ENCODE measurements at regions not wholly inside any gene's neighbourhood (a gene's known extent, or its start where the extent isn't known, plus 50 kb on each side); places are given as distances from the start of the nearest gene placed in this dataset.

DNA sequence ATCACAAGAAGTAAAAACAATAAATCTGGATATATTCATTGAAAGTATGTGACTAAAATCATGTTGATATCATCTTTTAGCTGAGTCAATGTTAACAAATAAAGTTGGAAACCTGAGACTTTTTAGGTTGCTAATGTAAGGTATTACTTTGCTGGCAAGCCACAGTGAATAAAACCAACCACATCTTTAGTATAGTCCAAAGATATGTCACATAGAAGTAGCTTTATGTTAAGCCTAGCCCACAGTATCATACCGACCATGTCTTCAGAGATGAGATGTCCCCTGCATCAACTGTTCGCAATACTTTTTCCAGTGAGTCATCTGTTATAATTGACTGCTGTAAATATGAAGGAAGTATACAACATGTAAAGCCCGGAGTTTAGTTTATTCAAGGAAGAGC, 107.6 kb upstream of the MCHR2 start:
- ATAC-seq, result no peak
- no peaks in the 10 kb centered on the region for H4K20me1 ChIP-seq (ENCODE audit: control insufficient read depth, insufficient read depth)
- H3K4me2 ChIP-seq (ENCODE audit: control insufficient read depth, insufficient read depth), result no peak overlapping the region
- ChIA-PET POLR2A (no interaction called here), CTCF (interaction anchor here (0.6 to 6.6 kb wide), 10 partner anchors 13 to 381 kb away, joined by 3 to 104 read pairs (median 5); no protein-coding TSS in a partner anchor), SMC1A (ENCODE audit: uncharacterized antibody, unreplicated experiment) (interaction anchor here (1.4 to 6.5 kb wide), 4 partner anchors 10 to 563 kb away, joined by 3 to 53 read pairs (median 28); no protein-coding TSS in a partner anchor), RAD21 (ENCODE audit: unreplicated experiment) (interaction anchor here (4.5 to 5.9 kb wide), 2 partner anchors 100 to 233 kb away, joined by 33 to 38 read pairs; no protein-coding TSS in a partner anchor)
- in situ Hi-C loops (cut with MboI) (loop anchor here (5.0 kb wide), 1 partner anchor 234 kb away; no protein-coding TSS in a partner anchor), intact Hi-C loops (cut with micrococcal nuclease; ENCODE audit: unreplicated experiment) (loop anchor here (10.0 kb wide), 1 partner anchor 1123 kb away; no protein-coding TSS in a partner anchor)
- no peaks in the 10 kb centered on the region for H3K4me1 ChIP-seq (ENCODE audit: control insufficient read depth, insufficient read depth, low read length)
- H3K79me2 ChIP-seq (ENCODE audit: control insufficient read depth, insufficient read depth, low read length), result no peaks in the 10 kb centered on the region
- no TSS peak for BruUV-seq (replicated peaks)
- H3K27me3 ChIP-seq (replicated peaks in 1 of 2; ENCODE audit: control insufficient read depth in 2 of 2, insufficient read depth in 2 of 2, low read length in 1 of 2), result no peaks in the 10 kb centered on the region
- no peak for TF ChIP-seq MTA2 (IDR thresholded peaks at IDR 0.05; ENCODE audit: low read depth)
- TF ChIP-seq MXI1 (IDR thresholded peaks at IDR 0.05; ENCODE audit: low read depth, low read length), result no peak
- TF ChIP-seq NFIC (IDR thresholded peaks at IDR 0.05; ENCODE audit: low read depth, low read length), result no peak
- TF ChIP-seq, protein P1, sequence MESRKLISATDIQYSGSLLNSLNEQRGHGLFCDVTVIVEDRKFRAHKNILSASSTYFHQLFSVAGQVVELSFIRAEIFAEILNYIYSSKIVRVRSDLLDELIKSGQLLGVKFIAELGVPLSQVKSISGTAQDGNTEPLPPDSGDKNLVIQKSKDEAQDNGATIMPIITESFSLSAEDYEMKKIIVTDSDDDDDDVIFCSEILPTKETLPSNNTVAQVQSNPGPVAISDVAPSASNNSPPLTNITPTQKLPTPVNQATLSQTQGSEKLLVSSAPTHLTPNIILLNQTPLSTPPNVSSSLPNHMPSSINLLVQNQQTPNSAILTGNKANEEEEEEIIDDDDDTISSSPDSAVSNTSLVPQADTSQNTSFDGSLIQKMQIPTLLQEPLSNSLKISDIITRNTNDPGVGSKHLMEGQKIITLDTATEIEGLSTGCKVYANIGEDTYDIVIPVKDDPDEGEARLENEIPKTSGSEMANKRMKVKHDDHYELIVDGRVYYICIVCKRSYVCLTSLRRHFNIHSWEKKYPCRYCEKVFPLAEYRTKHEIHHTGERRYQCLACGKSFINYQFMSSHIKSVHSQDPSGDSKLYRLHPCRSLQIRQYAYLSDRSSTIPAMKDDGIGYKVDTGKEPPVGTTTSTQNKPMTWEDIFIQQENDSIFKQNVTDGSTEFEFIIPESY (IDR thresholded peaks at IDR 0.05), result no peak
- no peak for TF ChIP-seq JUNB (IDR thresholded peaks at IDR 0.05)
- no peak for TF ChIP-seq SMAD1 (IDR thresholded peaks at IDR 0.05; ENCODE audit: low read depth, partially characterized antibody)
- TF ChIP-seq EP300 (IDR thresholded peaks at IDR 0.05; ENCODE audit: borderline replicate concordance in 1 of 2, control insufficient read depth in 1 of 2, low read depth in 2 of 2, low read length in 2 of 2), result no peak
- no peak for TF ChIP-seq TARDBP (IDR thresholded peaks at IDR 0.05; ENCODE audit: borderline replicate concordance)
- TF ChIP-seq TAF1 (IDR thresholded peaks at IDR 0.05; ENCODE audit: borderline replicate concordance, low read depth, low read length), result no peak
- TF ChIP-seq, protein P2, sequence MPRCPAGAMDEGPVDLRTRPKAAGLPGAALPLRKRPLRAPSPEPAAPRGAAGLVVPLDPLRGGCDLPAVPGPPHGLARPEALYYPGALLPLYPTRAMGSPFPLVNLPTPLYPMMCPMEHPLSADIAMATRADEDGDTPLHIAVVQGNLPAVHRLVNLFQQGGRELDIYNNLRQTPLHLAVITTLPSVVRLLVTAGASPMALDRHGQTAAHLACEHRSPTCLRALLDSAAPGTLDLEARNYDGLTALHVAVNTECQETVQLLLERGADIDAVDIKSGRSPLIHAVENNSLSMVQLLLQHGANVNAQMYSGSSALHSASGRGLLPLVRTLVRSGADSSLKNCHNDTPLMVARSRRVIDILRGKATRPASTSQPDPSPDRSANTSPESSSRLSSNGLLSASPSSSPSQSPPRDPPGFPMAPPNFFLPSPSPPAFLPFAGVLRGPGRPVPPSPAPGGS (IDR thresholded peaks at IDR 0.05; ENCODE audit: borderline replicate concordance, insufficient read depth, low read depth, low read length, poor library complexity, severe bottlenecking), result no peak
- TF ChIP-seq, protein P3, sequence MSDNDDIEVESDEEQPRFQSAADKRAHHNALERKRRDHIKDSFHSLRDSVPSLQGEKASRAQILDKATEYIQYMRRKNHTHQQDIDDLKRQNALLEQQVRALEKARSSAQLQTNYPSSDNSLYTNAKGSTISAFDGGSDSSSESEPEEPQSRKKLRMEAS (IDR thresholded peaks at IDR 0.05; ENCODE audit: low read depth, low read length), result no peak
- TF ChIP-seq, protein P4, sequence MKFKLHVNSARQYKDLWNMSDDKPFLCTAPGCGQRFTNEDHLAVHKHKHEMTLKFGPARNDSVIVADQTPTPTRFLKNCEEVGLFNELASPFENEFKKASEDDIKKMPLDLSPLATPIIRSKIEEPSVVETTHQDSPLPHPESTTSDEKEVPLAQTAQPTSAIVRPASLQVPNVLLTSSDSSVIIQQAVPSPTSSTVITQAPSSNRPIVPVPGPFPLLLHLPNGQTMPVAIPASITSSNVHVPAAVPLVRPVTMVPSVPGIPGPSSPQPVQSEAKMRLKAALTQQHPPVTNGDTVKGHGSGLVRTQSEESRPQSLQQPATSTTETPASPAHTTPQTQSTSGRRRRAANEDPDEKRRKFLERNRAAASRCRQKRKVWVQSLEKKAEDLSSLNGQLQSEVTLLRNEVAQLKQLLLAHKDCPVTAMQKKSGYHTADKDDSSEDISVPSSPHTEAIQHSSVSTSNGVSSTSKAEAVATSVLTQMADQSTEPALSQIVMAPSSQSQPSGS (IDR thresholded peaks at IDR 0.05; ENCODE audit: low read length), result no peak
- DNase-seq (ENCODE audit: low read depth, low spot score), result no peak
- no peak overlapping the region for H3K27ac ChIP-seq (ENCODE audit: control insufficient read depth, insufficient read depth)
- no peak overlapping the region for H2AFZ ChIP-seq (ENCODE audit: control insufficient read depth, low read depth, low read length)
- no peak overlapping the region for H3K4me3 ChIP-seq
- H3K9me3 ChIP-seq (replicated peaks; ENCODE audit: control insufficient read depth, insufficient read depth, low read length), result no peaks in the 10 kb centered on the region
- WGBS (ENCODE audit: insufficient coverage, insufficient replicate concordance, low lambda C conversion rate, missing lambda C conversion rate), result 25% methylated on average over 3 of the region's 3 CpGs
- no peak for FAIRE-seq
- H3K36me3 ChIP-seq (ENCODE audit: control insufficient read depth in 2 of 2, insufficient read depth in 2 of 2, low read length in 1 of 2), result no peaks in the 10 kb centered on the region
- no peak overlapping the region for H3K9ac ChIP-seq (ENCODE audit: control insufficient read depth, insufficient read depth, low read length)

All from GM12878 (cell line).